Panc1 (cell line): ENCODE measurements at regions not wholly inside any gene's neighbourhood (a gene's known extent, or its start where the extent isn't known, plus 50 kb on each side); places are given as distances from the start of the nearest gene placed in this dataset.

Experiments
- ATAC-seq: fragments of 200-7000 bp; cut with Tn5 transposase; 2 replicates; pipeline ENCODE4 v1.9.1; 2020; ENCODE audit warnings: mild to moderate bottlenecking, moderate library complexity
- BruUV-seq: library from RNA; stranded (reverse); fragments of 400-500 nt; replicated peaks from 2 replicates; lab custom pipeline; 2021; lab: Mats Ljungman, UMichigan
- CTCF ChIA-PET: fragments of 300-600 bp; sonication (Branson Sonifier 250); formaldehyde crosslinking; loops from one replicate; lab custom pipeline; 2022; ENCODE audit warnings: antibody characterized with exemption; lab: Charles Lee
- POLR2A ChIA-PET: fragments of 300-600 bp; sonication (Branson Sonifier 250); formaldehyde crosslinking; loops from one replicate; lab custom pipeline; 2022; ENCODE audit warnings: antibody characterized with exemption; lab: Charles Lee
- DNase-seq: peaks from one replicate; pipeline ENCODE4 v3.0.0-alpha.2; 2010; ENCODE audit warnings: low read depth, low spot score
- H3K27ac ChIP-seq: 2 replicates; pipeline ENCODE4 v1.5.1; 2011; ENCODE audit warnings: mild to moderate bottlenecking, low read length, inconsistent platforms
- H3K27me3 ChIP-seq: fragments of 200-500 bp; sonication (Bioruptor generic); 2 replicates; pipeline ENCODE4 v1.6.0; 2014; ENCODE audit warnings: low read length, inconsistent platforms; ENCODE audit not compliant: control insufficient read depth, insufficient read depth
- H3K36me3 ChIP-seq: fragments of 200-500 bp; sonication (Bioruptor generic); 2 replicates; pipeline ENCODE4 v1.5.1; 2014; ENCODE audit warnings: inconsistent platforms, mild to moderate bottlenecking, low read length, moderate library complexity; ENCODE audit not compliant: control insufficient read depth, insufficient read depth
- H3K4me1 ChIP-seq: 2 replicates; pipeline ENCODE4 v1.5.1; 2011; ENCODE audit warnings: inconsistent platforms, mild to moderate bottlenecking, low read length, moderate library complexity; ENCODE audit not compliant: control insufficient read depth, insufficient read depth
- H3K4me3 ChIP-seq, 2 experiments: 2 replicates each; pipeline ENCODE4 v1.5.1; 2011 to 2012; ENCODE audit warnings: low read depth in 2 of 2, low read length in 2 of 2, mild to moderate bottlenecking in 2 of 2, inconsistent platforms in 1 of 2, moderate library complexity in 1 of 2
- H3K9me3 ChIP-seq: fragments of 200-500 bp; sonication (Bioruptor generic); 2 replicates; pipeline ENCODE4 v1.5.1; 2014; ENCODE audit warnings: low read depth, mild to moderate bottlenecking, inconsistent platforms, low read length, moderate library complexity; ENCODE audit not compliant: control insufficient read depth, insufficient read depth
- POLR2AphosphoS5 ChIP-seq: IDR thresholded peaks from 2 replicates; pipeline ENCODE4 v1.6.1; 2012; ENCODE audit warnings: mild to moderate bottlenecking, low read depth, low read length, moderate library complexity
- SIN3A ChIP-seq: IDR thresholded peaks from 2 replicates; pipeline ENCODE4 v1.6.1; 2012; ENCODE audit warnings: low read depth, mild to moderate bottlenecking, low read length, moderate library complexity, borderline replicate concordance; ENCODE audit not compliant: insufficient read depth
- TCF7L2 ChIP-seq: IDR thresholded peaks from 2 replicates; pipeline ENCODE4 v1.6.1; 2011; ENCODE audit warnings: mild to moderate bottlenecking, low read depth, low read length, inconsistent platforms
- in situ Hi-C: cut with HindIII; loops from 2 replicates; pipeline ENCODE4 v1.10.0; 2016; ENCODE audit warnings: low sequenced_read_pairs, low pct_unique_long_range_greater_than_20kb
- intact Hi-C: fragments of 100-400 bp; cut with micrococcal nuclease; formaldehyde crosslinking; loops from one replicate; pipeline ENCODE4 v1.10.0; 2022; ENCODE audit not compliant: unreplicated experiment
- TF ChIP-seq, protein P1 (sequence below): fragments of 450-650 bp; IDR thresholded peaks from 2 replicates; pipeline ENCODE4 v1.5.1; 2017; ENCODE audit warnings: mild to moderate bottlenecking
- TF ChIP-seq, protein P2 (sequence below), 2 experiments: IDR thresholded peaks; 2 replicates each; pipeline ENCODE4 v1.6.1; 2011 to 2012; ENCODE audit warnings: low read depth in 2 of 2, control low read depth in 1 of 2, low read length in 1 of 2, mild to moderate bottlenecking in 1 of 2, moderate library complexity in 1 of 2; ENCODE audit not compliant: insufficient read depth in 1 of 2

DNA sequence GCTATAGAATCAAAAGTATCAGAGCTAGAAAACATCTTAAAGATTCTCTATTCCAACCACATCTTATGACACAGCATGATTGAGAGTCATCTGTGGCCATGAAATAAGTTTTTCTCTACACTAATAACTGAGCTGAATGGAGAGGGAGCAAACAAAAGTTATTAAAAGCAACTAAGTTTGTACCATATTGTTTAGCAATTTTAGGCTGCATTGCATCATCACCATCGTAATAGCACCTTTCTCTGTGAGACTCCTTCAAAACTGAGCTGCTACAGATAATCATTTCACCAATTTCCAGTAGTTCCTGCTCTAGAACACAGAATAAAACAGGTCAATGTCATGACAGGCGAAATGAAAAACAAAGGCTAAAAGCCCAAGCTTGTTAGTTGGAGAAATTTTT lies 1183.9 kb downstream of the DIAPH3 start:
- H3K4me1 ChIP-seq: no peaks in the 10 kb centered on the region
- H3K27ac ChIP-seq: no peak overlapping the region
- H3K4me3 ChIP-seq: no peak overlapping the region
- no peaks in the 10 kb centered on the region for H3K9me3 ChIP-seq
- ChIA-PET POLR2A (no interaction called here), CTCF (no interaction called here)
- ATAC-seq (no peak), DNase-seq (no peak)
- no peaks in the 10 kb centered on the region for H3K36me3 ChIP-seq
- BruUV-seq: no TSS peak
- in situ Hi-C loops (no loop called here), intact Hi-C loops (no loop called here)
- H3K27me3 ChIP-seq: no peaks in the 10 kb centered on the region
- TF ChIP-seq TCF7L2: no peak
- TF ChIP-seq, protein P1, sequence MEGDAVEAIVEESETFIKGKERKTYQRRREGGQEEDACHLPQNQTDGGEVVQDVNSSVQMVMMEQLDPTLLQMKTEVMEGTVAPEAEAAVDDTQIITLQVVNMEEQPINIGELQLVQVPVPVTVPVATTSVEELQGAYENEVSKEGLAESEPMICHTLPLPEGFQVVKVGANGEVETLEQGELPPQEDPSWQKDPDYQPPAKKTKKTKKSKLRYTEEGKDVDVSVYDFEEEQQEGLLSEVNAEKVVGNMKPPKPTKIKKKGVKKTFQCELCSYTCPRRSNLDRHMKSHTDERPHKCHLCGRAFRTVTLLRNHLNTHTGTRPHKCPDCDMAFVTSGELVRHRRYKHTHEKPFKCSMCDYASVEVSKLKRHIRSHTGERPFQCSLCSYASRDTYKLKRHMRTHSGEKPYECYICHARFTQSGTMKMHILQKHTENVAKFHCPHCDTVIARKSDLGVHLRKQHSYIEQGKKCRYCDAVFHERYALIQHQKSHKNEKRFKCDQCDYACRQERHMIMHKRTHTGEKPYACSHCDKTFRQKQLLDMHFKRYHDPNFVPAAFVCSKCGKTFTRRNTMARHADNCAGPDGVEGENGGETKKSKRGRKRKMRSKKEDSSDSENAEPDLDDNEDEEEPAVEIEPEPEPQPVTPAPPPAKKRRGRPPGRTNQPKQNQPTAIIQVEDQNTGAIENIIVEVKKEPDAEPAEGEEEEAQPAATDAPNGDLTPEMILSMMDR: no peak
- TF ChIP-seq, protein P2, sequence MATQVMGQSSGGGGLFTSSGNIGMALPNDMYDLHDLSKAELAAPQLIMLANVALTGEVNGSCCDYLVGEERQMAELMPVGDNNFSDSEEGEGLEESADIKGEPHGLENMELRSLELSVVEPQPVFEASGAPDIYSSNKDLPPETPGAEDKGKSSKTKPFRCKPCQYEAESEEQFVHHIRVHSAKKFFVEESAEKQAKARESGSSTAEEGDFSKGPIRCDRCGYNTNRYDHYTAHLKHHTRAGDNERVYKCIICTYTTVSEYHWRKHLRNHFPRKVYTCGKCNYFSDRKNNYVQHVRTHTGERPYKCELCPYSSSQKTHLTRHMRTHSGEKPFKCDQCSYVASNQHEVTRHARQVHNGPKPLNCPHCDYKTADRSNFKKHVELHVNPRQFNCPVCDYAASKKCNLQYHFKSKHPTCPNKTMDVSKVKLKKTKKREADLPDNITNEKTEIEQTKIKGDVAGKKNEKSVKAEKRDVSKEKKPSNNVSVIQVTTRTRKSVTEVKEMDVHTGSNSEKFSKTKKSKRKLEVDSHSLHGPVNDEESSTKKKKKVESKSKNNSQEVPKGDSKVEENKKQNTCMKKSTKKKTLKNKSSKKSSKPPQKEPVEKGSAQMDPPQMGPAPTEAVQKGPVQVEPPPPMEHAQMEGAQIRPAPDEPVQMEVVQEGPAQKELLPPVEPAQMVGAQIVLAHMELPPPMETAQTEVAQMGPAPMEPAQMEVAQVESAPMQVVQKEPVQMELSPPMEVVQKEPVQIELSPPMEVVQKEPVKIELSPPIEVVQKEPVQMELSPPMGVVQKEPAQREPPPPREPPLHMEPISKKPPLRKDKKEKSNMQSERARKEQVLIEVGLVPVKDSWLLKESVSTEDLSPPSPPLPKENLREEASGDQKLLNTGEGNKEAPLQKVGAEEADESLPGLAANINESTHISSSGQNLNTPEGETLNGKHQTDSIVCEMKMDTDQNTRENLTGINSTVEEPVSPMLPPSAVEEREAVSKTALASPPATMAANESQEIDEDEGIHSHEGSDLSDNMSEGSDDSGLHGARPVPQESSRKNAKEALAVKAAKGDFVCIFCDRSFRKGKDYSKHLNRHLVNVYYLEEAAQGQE (IDR thresholded peaks at IDR 0.05; ENCODE audit: insufficient read depth in 1 of 2, low read depth in 2 of 2, low read length in 1 of 2): no peak
- TF ChIP-seq POLR2AphosphoS5: no peak
- TF ChIP-seq SIN3A: no peak

DNA sequence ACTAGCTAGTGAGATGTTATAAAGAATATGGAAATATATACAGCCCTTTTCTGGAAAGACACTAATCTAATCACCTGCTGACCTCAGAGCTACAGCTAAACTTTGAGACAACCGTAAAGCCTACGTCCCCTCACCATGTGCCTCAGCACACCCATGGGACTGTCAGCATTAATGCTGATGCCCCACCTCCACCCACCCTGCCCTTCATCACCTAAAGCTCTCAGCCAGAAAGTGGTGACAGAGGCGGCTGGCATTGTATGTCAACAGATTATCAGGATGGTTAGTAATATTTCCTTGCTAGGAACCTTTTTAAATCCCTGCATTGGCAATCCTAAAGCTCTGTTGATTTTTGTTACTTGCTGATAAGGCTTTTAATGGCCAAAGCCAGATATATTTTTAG lies 1177.9 kb downstream of the DIAPH3 start:
- H3K9me3 ChIP-seq: no peaks in the 10 kb centered on the region
- intact Hi-C loops (no loop called here), in situ Hi-C loops (no loop called here)
- H3K4me1 ChIP-seq: no peaks in the 10 kb centered on the region
- BruUV-seq: no TSS peak
- H3K27me3 ChIP-seq: no peaks in the 10 kb centered on the region
- H3K27ac ChIP-seq: no peak overlapping the region
- H3K36me3 ChIP-seq: no peaks in the 10 kb centered on the region
- no peak for DNase-seq
- TF ChIP-seq, protein P2 (IDR thresholded peaks at IDR 0.05; ENCODE audit: insufficient read depth in 1 of 2, low read depth in 2 of 2, low read length in 1 of 2): no peak
- TF ChIP-seq POLR2AphosphoS5 (no peak), TCF7L2 (no peak), SIN3A (no peak)
- TF ChIP-seq, protein P1: no peak
- POLR2A ChIA-PET: no interaction called here
- no peak overlapping the region for H3K4me3 ChIP-seq
- CTCF ChIA-PET: no interaction called here
- ATAC-seq: no peak
